ENCODE measurements at regions not wholly inside any gene's neighbourhood (a gene's known extent, or its start where the extent isn't known, plus 50 kb on each side); places are given as distances from the start of the nearest gene placed in this dataset.

- H3K9me3 ChIP-seq = no peaks in the 10 kb centered on the region
- H3K36me3 ChIP-seq = no peaks in the 10 kb centered on the region
- no peaks in the 10 kb centered on the region for H3K4me1 ChIP-seq
- no peak for DNase-seq (ENCODE audit: low spot score in 2 of 2)
- H3K27me3 ChIP-seq = no peaks in the 10 kb centered on the region
- TF ChIP-seq POLR2AphosphoS5 (IDR thresholded peaks at IDR 0.05) (no peak), POLR2A (IDR thresholded peaks at IDR 0.05) (no peak), CTCF (IDR thresholded peaks at IDR 0.05) (no peak), EP300 (IDR thresholded peaks at IDR 0.05) (no peak)
- no peak overlapping the region for H3K4me3 ChIP-seq
- H3K27ac ChIP-seq = no peak overlapping the region
- 67% methylated on average over 4 of the region's 6 CpGs for WGBS
Observed at GRCh38 chr2:6355886-6356761, 509.6 kb downstream of the CMPK2 start.

GRCh38 chr2:6358546-6358945 is 507.2 kb downstream of the CMPK2 start:
- TF ChIP-seq CTCF (IDR thresholded peaks at IDR 0.05) (no peak), POLR2A (IDR thresholded peaks at IDR 0.05) (no peak), POLR2AphosphoS5 (IDR thresholded peaks at IDR 0.05) (no peak), EP300 (IDR thresholded peaks at IDR 0.05) (no peak)
- DNase-seq (ENCODE audit: low spot score in 2 of 2) = no peak
- no peak overlapping the region for H3K27ac ChIP-seq
- no peaks in the 10 kb centered on the region for H3K9me3 ChIP-seq
- no peaks in the 10 kb centered on the region for H3K4me1 ChIP-seq
- H3K4me3 ChIP-seq = no peak overlapping the region
- H3K36me3 ChIP-seq = no peaks in the 10 kb centered on the region
- 59% methylated on average over 5 of the region's 5 CpGs for WGBS
- H3K27me3 ChIP-seq = no peaks in the 10 kb centered on the region

GRCh38 chr2:6358985-6359384 is 506.7 kb downstream of the CMPK2 start:
- 80% methylated on average over 5 of the region's 5 CpGs for WGBS
- Histone ChIP-seq H3K4me3 (no peak overlapping the region), H3K27me3 (no peaks in the 10 kb centered on the region), H3K27ac (no peak overlapping the region), H3K36me3 (no peaks in the 10 kb centered on the region), H3K9me3 (no peaks in the 10 kb centered on the region), H3K4me1 (no peaks in the 10 kb centered on the region)
- no peak for TF ChIP-seq POLR2AphosphoS5 (IDR thresholded peaks at IDR 0.05)
- no peak for TF ChIP-seq EP300 (IDR thresholded peaks at IDR 0.05)
- no peak for TF ChIP-seq CTCF (IDR thresholded peaks at IDR 0.05)
- no peak for TF ChIP-seq POLR2A (IDR thresholded peaks at IDR 0.05)
- no peak for DNase-seq (ENCODE audit: low spot score in 2 of 2)

GRCh38 chr2:6359964-6360363 is 505.7 kb downstream of the CMPK2 start:
- Histone ChIP-seq H3K27me3 (no peaks in the 10 kb centered on the region), H3K4me3 (no peak overlapping the region), H3K9me3 (no peaks in the 10 kb centered on the region), H3K27ac (no peak overlapping the region), H3K4me1 (no peaks in the 10 kb centered on the region), H3K36me3 (no peaks in the 10 kb centered on the region)
- 33% methylated on average over 5 of the region's 5 CpGs for WGBS
- DNase-seq (ENCODE audit: low spot score in 2 of 2) = no peak
- TF ChIP-seq POLR2AphosphoS5 (IDR thresholded peaks at IDR 0.05) = no peak
- TF ChIP-seq POLR2A (IDR thresholded peaks at IDR 0.05) = no peak
- no peak for TF ChIP-seq CTCF (IDR thresholded peaks at IDR 0.05)
- no peak for TF ChIP-seq EP300 (IDR thresholded peaks at IDR 0.05)

GRCh38 chr2:6362671-6363450 is 502.8 kb downstream of the CMPK2 start:
- H3K4me3 ChIP-seq = no peak overlapping the region
- no peaks in the 10 kb centered on the region for H3K27me3 ChIP-seq
- TF ChIP-seq POLR2AphosphoS5 (IDR thresholded peaks at IDR 0.05) = no peak
- no peak for TF ChIP-seq CTCF (IDR thresholded peaks at IDR 0.05)
- TF ChIP-seq POLR2A (IDR thresholded peaks at IDR 0.05) = no peak
- TF ChIP-seq EP300 (IDR thresholded peaks at IDR 0.05) = no peak
- no peaks in the 10 kb centered on the region for H3K36me3 ChIP-seq
- DNase-seq (ENCODE audit: low spot score in 2 of 2) = no peak
- WGBS = 71% methylated on average over 11 of the region's 11 CpGs
- H3K9me3 ChIP-seq = no peaks in the 10 kb centered on the region
- H3K27ac ChIP-seq = no peak overlapping the region
- no peaks in the 10 kb centered on the region for H3K4me1 ChIP-seq
